NCI-H187 (cell line): ENCODE measurements at regions not wholly inside any gene's neighbourhood (a gene's known extent, or its start where the extent isn't known, plus 50 kb on each side); places are given as distances from the start of the nearest gene placed in this dataset.
"Not testable (repeated sequence)": the region's sequence is repeated elsewhere in the genome, so short reads cannot be mapped to it uniquely, and the experiment has no call there.

Experiments used
- DNase-seq, 2 experiments: peaks; one replicate each; lab custom pipeline; 2025; lab: John Stamatoyannopoulos, UW

GRCh38 chr12:75944097-75944904 is 87.3 kb downstream of the PHLDA1 start:
- DNase-seq = no peak

GRCh38 chr12:75943730-75944096 is 87.9 kb downstream of the PHLDA1 start:
- no peak for DNase-seq

- DNase-seq = not testable (repeated sequence)
Measured at GRCh38 chr12:75941661-75942060, 89.9 kb downstream of the PHLDA1 start.

- no peak for DNase-seq
Measured at GRCh38 chr12:75939016-75939642, 92.4 kb downstream of the PHLDA1 start.

- DNase-seq = no peak
Measured at GRCh38 chr12:75938189-75938588, 93.4 kb downstream of the PHLDA1 start.

- no peak for DNase-seq
Measured at GRCh38 chr12:75937486-75937885, 94.1 kb downstream of the PHLDA1 start.

GRCh38 chr12:75936515-75937440 is 94.8 kb downstream of the PHLDA1 start:
- DNase-seq = no peak

GRCh38 chr12:75935539-75936242 is 95.9 kb downstream of the PHLDA1 start:
- DNase-seq = no peak

- no peak for DNase-seq
Measured at GRCh38 chr12:75933101-75933500, 98.5 kb downstream of the PHLDA1 start.

- DNase-seq = no peak
Measured at GRCh38 chr12:75932241-75932640, 99.3 kb downstream of the PHLDA1 start.

GRCh38 chr12:75923964-75924666 is 107.5 kb downstream of the PHLDA1 start:
- no peak for DNase-seq

- no peak for DNase-seq
Measured at GRCh38 chr12:75922944-75923642, 108.5 kb downstream of the PHLDA1 start.

- no peak for DNase-seq
Measured at GRCh38 chr12:75921622-75922289, 109.8 kb downstream of the PHLDA1 start.

- no peak for DNase-seq
Measured at GRCh38 chr12:75917715-75918114, 113.9 kb downstream of the PHLDA1 start.

GRCh38 chr12:75917083-75917482 is 114.5 kb downstream of the PHLDA1 start:
- no peak for DNase-seq

- peak in 1 of 2 experiments; percentile 22 for DNase-seq
Measured at GRCh38 chr12:75913502-75914351, 117.8 kb downstream of the PHLDA1 start.

- no peak for DNase-seq
Measured at GRCh38 chr12:75909714-75910656, 121.6 kb downstream of the PHLDA1 start.
